HG02970 (cell line): ENCODE measurements at regions not wholly inside any gene's neighbourhood (a gene's known extent, or its start where the extent isn't known, plus 50 kb on each side); places are given as distances from the start of the nearest gene placed in this dataset.
A peak's percentile ranks its signal among the peaks of the same experiment; 100 is the strongest.

Experiments
- ATAC-seq: cut with Tn5 transposase; IDR thresholded peaks from one replicate; pipeline ENCODE4 v1.9.1; 2021; ENCODE audit warnings: mild to moderate bottlenecking, moderate library complexity, moderate number of reproducible peaks; ENCODE audit not compliant: unreplicated experiment, low FRiP score

- no peak for ATAC-seq
These were observed 116.7 kb downstream of the EDEM1 start for GRCh38 chr3:5304188-5304587.

- no peak for ATAC-seq
These were observed 117.5 kb downstream of the EDEM1 start for GRCh38 chr3:5304789-5305683.

- no peak for ATAC-seq
These were observed 118.1 kb downstream of the EDEM1 start for GRCh38 chr3:5305684-5305989.

GRCh38 chr3:5309171-5309570, 121.7 kb downstream of the EDEM1 start:
- no peak for ATAC-seq

GRCh38 chr3:5309602-5310001, 122.1 kb downstream of the EDEM1 start:
- no peak for ATAC-seq

GRCh38 chr3:5310509-5310908, 123.0 kb downstream of the EDEM1 start:
- ATAC-seq: no peak

GRCh38 chr3:5312290-5312689, 124.8 kb downstream of the EDEM1 start:
- ATAC-seq: no peak

GRCh38 chr3:5314897-5315296, 127.4 kb downstream of the EDEM1 start:
- ATAC-seq: no peak

GRCh38 chr3:5317557-5317956, 130.1 kb downstream of the EDEM1 start:
- ATAC-seq: no peak

GRCh38 chr3:5319454-5319853, 131.9 kb downstream of the EDEM1 start:
- ATAC-seq: no peak

- no peak for ATAC-seq
These were observed 134.3 kb downstream of the EDEM1 start for GRCh38 chr3:5321666-5322340.

GRCh38 chr3:5324780-5325179, 137.3 kb downstream of the EDEM1 start:
- ATAC-seq: no peak

- no peak for ATAC-seq
These were observed 142.8 kb downstream of the EDEM1 start for GRCh38 chr3:5330152-5330810.

- ATAC-seq: no peak
These were observed 144.2 kb downstream of the EDEM1 start for GRCh38 chr3:5331567-5332269.

GRCh38 chr3:5332270-5332956, 144.9 kb downstream of the EDEM1 start:
- peak; percentile 85 for ATAC-seq

- ATAC-seq: no peak
These were observed 152.5 kb downstream of the EDEM1 start for GRCh38 chr3:5339967-5340535.

- ATAC-seq: no peak
These were observed 154.1 kb downstream of the EDEM1 start for GRCh38 chr3:5341610-5342009.

- ATAC-seq: no peak
These were observed 156.0 kb downstream of the EDEM1 start for GRCh38 chr3:5343459-5343858.

- ATAC-seq: no peak
These were observed 157.2 kb downstream of the EDEM1 start for GRCh38 chr3:5344707-5345106.

- ATAC-seq: no peak
These were observed 160.0 kb downstream of the EDEM1 start for GRCh38 chr3:5347486-5347885.
